ENCODE measurements at regions not wholly inside any gene's neighbourhood (a gene's known extent, or its start where the extent isn't known, plus 50 kb on each side); places are given as distances from the start of the nearest gene placed in this dataset.
"Not testable (repeated sequence)": the region's sequence is repeated elsewhere in the genome, so short reads cannot be mapped to it uniquely, and the experiment has no call there.

GRCh38 chr12:34223640-34224039, 201.3 kb downstream of the ALG10 start:
- DNase-seq (ENCODE audit: low spot score), result no peak

GRCh38 chr12:34226044-34226443, 203.7 kb downstream of the ALG10 start:
- DNase-seq (ENCODE audit: low spot score), result not testable (repeated sequence)

GRCh38 chr12:34228046-34228445, 205.8 kb downstream of the ALG10 start:
- not testable (repeated sequence) for DNase-seq (ENCODE audit: low spot score)

- DNase-seq (ENCODE audit: low spot score), result not testable (repeated sequence)
These were observed 206.7 kb downstream of the ALG10 start for GRCh38 chr12:34229033-34229432.

- no peak for DNase-seq (ENCODE audit: low spot score)
These were observed 211.3 kb downstream of the ALG10 start for GRCh38 chr12:34233618-34234017.

GRCh38 chr12:34236073-34236472, 213.8 kb downstream of the ALG10 start:
- no peak for DNase-seq (ENCODE audit: low spot score)

GRCh38 chr12:34244608-34245007, 222.3 kb downstream of the ALG10 start:
- DNase-seq (ENCODE audit: low spot score), result no peak

GRCh38 chr12:34249271-34249670, 227.0 kb downstream of the ALG10 start:
- no peak for DNase-seq (ENCODE audit: low spot score)

- DNase-seq (ENCODE audit: low spot score), result not testable (repeated sequence)
These were observed 229.6 kb downstream of the ALG10 start for GRCh38 chr12:34251879-34252278.

- DNase-seq (ENCODE audit: low spot score), result no peak
These were observed 231.4 kb downstream of the ALG10 start for GRCh38 chr12:34253674-34254073.

GRCh38 chr12:34257093-34257492, 234.8 kb downstream of the ALG10 start:
- no peak for DNase-seq (ENCODE audit: low spot score)

- not testable (repeated sequence) for DNase-seq (ENCODE audit: low spot score)
These were observed 239.8 kb downstream of the ALG10 start for GRCh38 chr12:34262140-34262539.

- DNase-seq (ENCODE audit: low spot score), result no peak
These were observed 241.8 kb downstream of the ALG10 start for GRCh38 chr12:34264110-34264509.

- DNase-seq (ENCODE audit: low spot score), result not testable (repeated sequence)
These were observed 251.4 kb downstream of the ALG10 start for GRCh38 chr12:34273703-34274102.

- no peak for DNase-seq (ENCODE audit: low spot score)
These were observed 252.8 kb downstream of the ALG10 start for GRCh38 chr12:34275129-34275528.

GRCh38 chr12:34286483-34286882, 264.2 kb downstream of the ALG10 start:
- DNase-seq (ENCODE audit: low spot score), result no peak

- DNase-seq (ENCODE audit: low spot score), result no peak
These were observed 264.6 kb downstream of the ALG10 start for GRCh38 chr12:34286934-34287333.

GRCh38 chr12:34287437-34287836, 265.1 kb downstream of the ALG10 start:
- no peak for DNase-seq (ENCODE audit: low spot score)

- no peak for DNase-seq (ENCODE audit: low spot score)
These were observed 266.0 kb downstream of the ALG10 start for GRCh38 chr12:34287986-34288962.

GRCh38 chr12:34288963-34289345, 266.7 kb downstream of the ALG10 start:
- no peak for DNase-seq (ENCODE audit: low spot score)

GRCh38 chr12:34289431-34290380, 267.4 kb downstream of the ALG10 start:
- DNase-seq (ENCODE audit: low spot score), result no peak

GRCh38 chr12:34290381-34290995, 268.2 kb downstream of the ALG10 start:
- DNase-seq (ENCODE audit: low spot score), result no peak

Measured in iPS-NIHi11 (cell line).